Astrocyte of the hippocampus (primary cell): ENCODE measurements at regions not wholly inside any gene's neighbourhood (a gene's known extent, or its start where the extent isn't known, plus 50 kb on each side); places are given as distances from the start of the nearest gene placed in this dataset.
"Not testable (repeated sequence)": the region's sequence is repeated elsewhere in the genome, so short reads cannot be mapped to it uniquely, and the experiment has no call there.

Experiments
- DNase-seq: peaks from one replicate; pipeline ENCODE4 v3.0.0; 2011; ENCODE audit warnings: low read depth, low spot score

- DNase-seq, result no peak
Observed at GRCh38 chr10:56298941-56299340, 62.1 kb downstream of the ZWINT start.

- DNase-seq, result no peak
Observed at GRCh38 chr10:56296618-56297017, 64.4 kb downstream of the ZWINT start.

GRCh38 chr10:56288403-56288802 is 72.7 kb downstream of the ZWINT start:
- no peak for DNase-seq

- DNase-seq, result no peak
Observed at GRCh38 chr10:56286096-56286495, 75.0 kb downstream of the ZWINT start.

- DNase-seq, result no peak
Observed at GRCh38 chr10:56279270-56279669, 81.8 kb downstream of the ZWINT start.

GRCh38 chr10:56269181-56269580 is 91.9 kb downstream of the ZWINT start:
- DNase-seq, result no peak

GRCh38 chr10:56266120-56266519 is 94.9 kb downstream of the ZWINT start:
- no peak for DNase-seq

- DNase-seq, result no peak
Observed at GRCh38 chr10:56258991-56259390, 102.1 kb downstream of the ZWINT start.

- DNase-seq, result no peak
Observed at GRCh38 chr10:56258378-56258777, 102.7 kb downstream of the ZWINT start.

GRCh38 chr10:56255298-56255697 is 105.8 kb downstream of the ZWINT start:
- no peak for DNase-seq

GRCh38 chr10:56240471-56240870 is 120.6 kb downstream of the ZWINT start:
- DNase-seq, result no peak

GRCh38 chr10:56231436-56231835 is 129.6 kb downstream of the ZWINT start:
- DNase-seq, result no peak

- no peak for DNase-seq
Observed at GRCh38 chr10:56222237-56222636, 138.8 kb downstream of the ZWINT start.

- DNase-seq, result no peak
Observed at GRCh38 chr10:56212951-56213350, 148.1 kb downstream of the ZWINT start.

GRCh38 chr10:56181607-56182006 is 179.5 kb downstream of the ZWINT start:
- no peak for DNase-seq

- DNase-seq, result peak; percentile 8
Observed at GRCh38 chr10:56178210-56178609, 182.8 kb downstream of the ZWINT start.

GRCh38 chr10:56155091-56155513 is 206.0 kb downstream of the ZWINT start:
- not testable (repeated sequence) for DNase-seq

- no peak for DNase-seq
Observed at GRCh38 chr10:56146806-56147205, 214.3 kb downstream of the ZWINT start.

GRCh38 chr10:56142092-56142728 is 218.8 kb downstream of the ZWINT start:
- no peak for DNase-seq

- no peak for DNase-seq
Observed at GRCh38 chr10:56139405-56139804, 221.7 kb downstream of the ZWINT start.

GRCh38 chr10:56135828-56136227 is 225.2 kb downstream of the ZWINT start:
- no peak for DNase-seq

GRCh38 chr10:56123247-56123646 is 237.8 kb downstream of the ZWINT start:
- no peak for DNase-seq

GRCh38 chr10:56116684-56117083 is 244.4 kb downstream of the ZWINT start:
- DNase-seq, result no peak

GRCh38 chr10:56109454-56109853 is 251.6 kb downstream of the ZWINT start:
- DNase-seq, result no peak
